Hippocampal formation (tissue), 2 donors: ENCODE measurements at regions not wholly inside any gene's neighbourhood (a gene's known extent, or its start where the extent isn't known, plus 50 kb on each side); places are given as distances from the start of the nearest gene placed in this dataset.

ENCODE experiments used
- DNase-seq, 2 donors: peaks; one replicate each; lab custom pipeline; 2025; lab: John Stamatoyannopoulos, UW

- no peak for DNase-seq
These were observed 773.8 kb downstream of the MECOM start for GRCh38 chr3:168889666-168890065.

- no peak for DNase-seq
These were observed 774.7 kb downstream of the MECOM start for GRCh38 chr3:168888781-168889180.

- no peak for DNase-seq
These were observed 778.5 kb downstream of the MECOM start for GRCh38 chr3:168885028-168885427.

- no peak for DNase-seq
These were observed 779.1 kb downstream of the MECOM start for GRCh38 chr3:168884353-168884903.

- DNase-seq, result no peak
These were observed 780.4 kb downstream of the MECOM start for GRCh38 chr3:168883145-168883544.

GRCh38 chr3:168881804-168882203 lies 781.7 kb downstream of the MECOM start:
- DNase-seq, result no peak

- DNase-seq, result no peak
These were observed 782.9 kb upstream of the GOLIM4 start for GRCh38 chr3:168878655-168879054.

GRCh38 chr3:168877899-168878298 lies 782.2 kb upstream of the GOLIM4 start:
- DNase-seq, result no peak

- DNase-seq, result no peak
These were observed 780.8 kb upstream of the GOLIM4 start for GRCh38 chr3:168876346-168877035.

GRCh38 chr3:168872826-168873225 lies 777.1 kb upstream of the GOLIM4 start:
- no peak for DNase-seq

- no peak for DNase-seq
These were observed 775.2 kb upstream of the GOLIM4 start for GRCh38 chr3:168870892-168871291.

- DNase-seq, result peak in 1 of 2 donors; percentile 0
These were observed 769.4 kb upstream of the GOLIM4 start for GRCh38 chr3:168865022-168865551.

- no peak for DNase-seq
These were observed 768.6 kb upstream of the GOLIM4 start for GRCh38 chr3:168864107-168865021.

- DNase-seq, result no peak
These were observed 767.8 kb upstream of the GOLIM4 start for GRCh38 chr3:168863561-168863960.

- no peak for DNase-seq
These were observed 766.7 kb upstream of the GOLIM4 start for GRCh38 chr3:168862466-168862865.

GRCh38 chr3:168860592-168860991 lies 764.9 kb upstream of the GOLIM4 start:
- DNase-seq, result no peak

GRCh38 chr3:168860028-168860427 lies 764.3 kb upstream of the GOLIM4 start:
- no peak for DNase-seq

GRCh38 chr3:168859574-168859973 lies 763.9 kb upstream of the GOLIM4 start:
- no peak for DNase-seq

GRCh38 chr3:168859143-168859542 lies 763.4 kb upstream of the GOLIM4 start:
- DNase-seq, result no peak

- no peak for DNase-seq
These were observed 762.6 kb upstream of the GOLIM4 start for GRCh38 chr3:168858327-168858726.

- DNase-seq, result no peak
These were observed 754.4 kb upstream of the GOLIM4 start for GRCh38 chr3:168850109-168850508.

GRCh38 chr3:168847291-168847883 lies 751.7 kb upstream of the GOLIM4 start:
- DNase-seq, result peak; percentile 0 to 26
